ENCODE measurements at regions not wholly inside any gene's neighbourhood (a gene's known extent, or its start where the extent isn't known, plus 50 kb on each side); places are given as distances from the start of the nearest gene placed in this dataset.

DNA sequence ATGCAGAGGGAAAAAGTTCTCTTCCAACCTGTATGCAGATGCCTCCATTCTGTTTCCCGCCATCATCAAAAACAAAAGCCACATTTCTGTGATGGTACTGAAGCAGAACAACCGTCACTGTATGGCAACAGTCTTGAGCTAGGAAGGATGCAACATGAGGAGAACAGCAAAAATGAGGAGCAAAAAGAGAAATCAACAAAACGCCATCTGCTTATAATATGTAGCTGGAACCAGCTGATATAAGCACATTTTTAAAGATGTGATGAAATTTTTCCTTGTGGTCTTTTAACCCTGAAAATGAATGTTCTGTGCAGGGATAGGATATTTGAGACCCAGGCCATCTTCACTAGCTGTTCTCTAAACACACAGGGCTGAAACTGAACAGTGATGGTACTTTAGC, 287.0 kb downstream of the ZIC4 start:
- TF ChIP-seq, protein P1, sequence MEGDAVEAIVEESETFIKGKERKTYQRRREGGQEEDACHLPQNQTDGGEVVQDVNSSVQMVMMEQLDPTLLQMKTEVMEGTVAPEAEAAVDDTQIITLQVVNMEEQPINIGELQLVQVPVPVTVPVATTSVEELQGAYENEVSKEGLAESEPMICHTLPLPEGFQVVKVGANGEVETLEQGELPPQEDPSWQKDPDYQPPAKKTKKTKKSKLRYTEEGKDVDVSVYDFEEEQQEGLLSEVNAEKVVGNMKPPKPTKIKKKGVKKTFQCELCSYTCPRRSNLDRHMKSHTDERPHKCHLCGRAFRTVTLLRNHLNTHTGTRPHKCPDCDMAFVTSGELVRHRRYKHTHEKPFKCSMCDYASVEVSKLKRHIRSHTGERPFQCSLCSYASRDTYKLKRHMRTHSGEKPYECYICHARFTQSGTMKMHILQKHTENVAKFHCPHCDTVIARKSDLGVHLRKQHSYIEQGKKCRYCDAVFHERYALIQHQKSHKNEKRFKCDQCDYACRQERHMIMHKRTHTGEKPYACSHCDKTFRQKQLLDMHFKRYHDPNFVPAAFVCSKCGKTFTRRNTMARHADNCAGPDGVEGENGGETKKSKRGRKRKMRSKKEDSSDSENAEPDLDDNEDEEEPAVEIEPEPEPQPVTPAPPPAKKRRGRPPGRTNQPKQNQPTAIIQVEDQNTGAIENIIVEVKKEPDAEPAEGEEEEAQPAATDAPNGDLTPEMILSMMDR (IDR thresholded peaks at IDR 0.05) = no peak
- no peak for TF ChIP-seq POLR2A (IDR thresholded peaks at IDR 0.05)
